Panc1 (cell line): ENCODE measurements at regions not wholly inside any gene's neighbourhood (a gene's known extent, or its start where the extent isn't known, plus 50 kb on each side); places are given as distances from the start of the nearest gene placed in this dataset.

Source experiments
- POLR2AphosphoS5 ChIP-seq: IDR thresholded peaks from 2 replicates; pipeline ENCODE4 v1.6.1; 2012; ENCODE audit warnings: mild to moderate bottlenecking, low read depth, low read length, moderate library complexity
- TF ChIP-seq, protein P1 (sequence below): fragments of 450-650 bp; IDR thresholded peaks from 2 replicates; pipeline ENCODE4 v1.5.1; 2017; ENCODE audit warnings: mild to moderate bottlenecking

DNA sequence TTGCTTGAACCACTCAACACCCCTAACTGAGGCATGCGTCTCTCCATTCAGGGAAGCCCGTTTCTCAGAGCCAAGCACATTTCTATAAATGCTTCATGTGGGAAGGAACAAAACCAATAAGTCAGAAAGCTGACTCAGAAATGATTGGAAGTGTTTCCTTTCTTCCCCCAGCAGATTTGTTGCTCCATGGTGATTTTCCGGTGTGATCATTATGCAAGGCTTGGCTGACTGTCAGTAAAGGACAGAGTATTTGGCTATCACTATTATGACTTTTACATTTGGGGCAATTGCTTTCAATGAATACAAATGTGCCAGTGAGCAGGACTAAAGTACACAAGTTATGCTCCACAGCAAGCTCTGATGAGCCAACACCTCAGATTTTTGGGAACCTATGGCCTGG is 53.3 kb upstream of the ZC3H11B start:
- TF ChIP-seq, protein P1, sequence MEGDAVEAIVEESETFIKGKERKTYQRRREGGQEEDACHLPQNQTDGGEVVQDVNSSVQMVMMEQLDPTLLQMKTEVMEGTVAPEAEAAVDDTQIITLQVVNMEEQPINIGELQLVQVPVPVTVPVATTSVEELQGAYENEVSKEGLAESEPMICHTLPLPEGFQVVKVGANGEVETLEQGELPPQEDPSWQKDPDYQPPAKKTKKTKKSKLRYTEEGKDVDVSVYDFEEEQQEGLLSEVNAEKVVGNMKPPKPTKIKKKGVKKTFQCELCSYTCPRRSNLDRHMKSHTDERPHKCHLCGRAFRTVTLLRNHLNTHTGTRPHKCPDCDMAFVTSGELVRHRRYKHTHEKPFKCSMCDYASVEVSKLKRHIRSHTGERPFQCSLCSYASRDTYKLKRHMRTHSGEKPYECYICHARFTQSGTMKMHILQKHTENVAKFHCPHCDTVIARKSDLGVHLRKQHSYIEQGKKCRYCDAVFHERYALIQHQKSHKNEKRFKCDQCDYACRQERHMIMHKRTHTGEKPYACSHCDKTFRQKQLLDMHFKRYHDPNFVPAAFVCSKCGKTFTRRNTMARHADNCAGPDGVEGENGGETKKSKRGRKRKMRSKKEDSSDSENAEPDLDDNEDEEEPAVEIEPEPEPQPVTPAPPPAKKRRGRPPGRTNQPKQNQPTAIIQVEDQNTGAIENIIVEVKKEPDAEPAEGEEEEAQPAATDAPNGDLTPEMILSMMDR = no peak
- TF ChIP-seq POLR2AphosphoS5 = no peak
